Neural cell (in vitro differentiated cells): ENCODE measurements at regions not wholly inside any gene's neighbourhood (a gene's known extent, or its start where the extent isn't known, plus 50 kb on each side); places are given as distances from the start of the nearest gene placed in this dataset.

Experiments
- H2AFZ ChIP-seq: fragments of 200-600, 300-800 bp; sonication (generic), shearing (Covaris generic); 2 replicates; pipeline ENCODE4 v1.6.0; 2014; ENCODE audit warnings: low read depth, mild to moderate bottlenecking, antibody characterized with exemption, low read length, moderate library complexity
- H3F3A ChIP-seq: fragments of 200-600 bp; shearing (Covaris generic); 2 replicates; pipeline ENCODE4 v1.6.1; 2016; ENCODE audit warnings: mild to moderate bottlenecking, moderate library complexity, mixed read lengths, antibody characterized with exemption, low read length; ENCODE audit not compliant: insufficient read depth, poor library complexity, severe bottlenecking
- H3K27ac ChIP-seq: fragments of 200-600, 300-800 bp; sonication (generic), shearing (Covaris generic); 2 replicates; pipeline ENCODE4 v1.5.1; 2014; ENCODE audit warnings: mild to moderate bottlenecking, low read length, moderate library complexity
- H3K27me3 ChIP-seq: fragments of 300-800, 200-600 bp; sonication (generic), shearing (Covaris generic); 2 replicates; pipeline ENCODE4 v1.6.0; 2014; ENCODE audit warnings: mild to moderate bottlenecking, low read depth, low read length, moderate library complexity; ENCODE audit not compliant: insufficient read depth
- H3K36me3 ChIP-seq: fragments of 300-800, 200-600 bp; sonication (generic), shearing (Covaris generic); 2 replicates; pipeline ENCODE4 v1.5.1; 2014; ENCODE audit warnings: mild to moderate bottlenecking, antibody characterized with exemption, low read length, moderate library complexity; ENCODE audit not compliant: insufficient read depth
- H3K4me2 ChIP-seq: fragments of 300-800, 200-600 bp; sonication (generic), shearing (Covaris generic); 2 replicates; pipeline ENCODE4 v1.6.0; 2014; ENCODE audit warnings: mild to moderate bottlenecking, low read length
- H3K4me3 ChIP-seq: fragments of 300-800, 200-600 bp; sonication (generic), shearing (Covaris generic); 2 replicates; pipeline ENCODE4 v1.5.1; 2014; ENCODE audit warnings: mild to moderate bottlenecking, low read length, moderate library complexity
- H3K79me2 ChIP-seq: fragments of 200-600 bp; shearing (Covaris generic); replicated peaks from 2 replicates; pipeline ENCODE4 v1.6.0; 2014; ENCODE audit warnings: mild to moderate bottlenecking, low read length, moderate library complexity; ENCODE audit not compliant: insufficient read depth
- H3K9ac ChIP-seq: fragments of 300-800, 200-600 bp; sonication (generic), shearing (Covaris generic); 2 replicates; pipeline ENCODE4 v1.6.1; 2016; ENCODE audit warnings: mild to moderate bottlenecking, low read length, mixed read lengths
- H3K9me2 ChIP-seq: fragments of 200-600 bp; shearing (Covaris generic); 2 replicates; pipeline ENCODE4 v1.6.1; 2016; ENCODE audit warnings: mild to moderate bottlenecking, low read length, mixed read lengths; ENCODE audit not compliant: insufficient read depth
- H3K9me3 ChIP-seq: fragments of 200-600, 300-800 bp; sonication (generic), shearing (Covaris generic); 2 replicates; pipeline ENCODE4 v1.6.1; 2016; ENCODE audit warnings: mild to moderate bottlenecking, mixed run types, low read length, moderate library complexity, mixed read lengths
- H4K20me1 ChIP-seq: fragments of 200-600 bp; shearing (Covaris generic); 2 replicates; pipeline ENCODE4 v1.6.1; 2016; ENCODE audit warnings: mild to moderate bottlenecking, mixed run types; ENCODE audit not compliant: insufficient read depth
- EP300 ChIP-seq: fragments of 450-650 bp; conservative IDR thresholded peaks from 2 replicates; pipeline ENCODE4 v1.6.1; 2014; ENCODE audit warnings: antibody characterized with exemption, mild to moderate bottlenecking, moderate library complexity; ENCODE audit not compliant: poor library complexity, severe bottlenecking
- EZH2 ChIP-seq: fragments of 200-600, 300-800 bp; shearing (Covaris generic), sonication (generic); IDR thresholded peaks from 2 replicates; pipeline ENCODE4 v1.6.1; 2014; ENCODE audit warnings: antibody characterized with exemption, low read length, borderline replicate concordance, mild to moderate bottlenecking; ENCODE audit not compliant: insufficient read depth, poor library complexity, severe bottlenecking
- MXI1 ChIP-seq: fragments of 450-650 bp; conservative IDR thresholded peaks from 2 replicates; pipeline ENCODE4 v1.6.1; 2014; ENCODE audit warnings: antibody characterized with exemption, mild to moderate bottlenecking; ENCODE audit not compliant: poor library complexity, severe bottlenecking
- POLR2AphosphoS5 ChIP-seq: IDR thresholded peaks from 2 replicates; pipeline ENCODE4 v1.6.1; 2012
- RAD21 ChIP-seq: fragments of 450-650 bp; conservative IDR thresholded peaks from 2 replicates; pipeline ENCODE4 v1.6.1; 2014; ENCODE audit warnings: antibody characterized with exemption, mild to moderate bottlenecking, moderate library complexity
- SMC3 ChIP-seq: fragments of 450-650 bp; conservative IDR thresholded peaks from 2 replicates; pipeline ENCODE4 v1.6.1; 2014; ENCODE audit warnings: antibody characterized with exemption, mild to moderate bottlenecking, moderate library complexity; ENCODE audit not compliant: poor library complexity
- TAF1 ChIP-seq: IDR thresholded peaks from 2 replicates; pipeline ENCODE4 v1.6.1; 2012; ENCODE audit warnings: low read depth
- TF ChIP-seq, protein P1 (sequence below): fragments of 450-650 bp; IDR thresholded peaks from 2 replicates; pipeline ENCODE4 v1.5.1; 2014; ENCODE audit warnings: antibody characterized with exemption, mild to moderate bottlenecking, moderate library complexity; ENCODE audit not compliant: poor library complexity, severe bottlenecking
- TF ChIP-seq, protein P2 (sequence below): IDR thresholded peaks from 2 replicates; pipeline ENCODE4 v1.6.1; 2012; ENCODE audit warnings: borderline replicate concordance

DNA sequence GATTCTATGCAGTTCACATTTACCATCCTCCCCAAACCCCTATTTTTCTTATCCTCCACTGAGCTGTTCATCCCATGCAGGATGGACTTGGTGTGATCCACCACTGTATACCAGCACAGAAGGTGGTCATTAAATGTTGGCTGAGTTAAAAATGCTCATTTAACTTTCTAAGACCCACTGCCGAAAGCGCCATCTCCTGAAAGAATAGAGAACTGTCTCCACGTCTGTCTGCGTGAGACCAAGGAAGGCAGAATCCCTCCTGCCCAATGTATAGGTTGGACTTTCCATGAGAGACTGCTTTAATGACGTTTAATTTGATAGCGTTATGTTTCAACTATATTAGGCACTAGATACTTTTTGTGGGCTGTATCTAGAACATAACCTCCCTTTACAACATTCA, 124.3 kb downstream of the GPAM start:
- H3F3A ChIP-seq: no peaks in the 10 kb centered on the region
- H3K9me3 ChIP-seq: no peaks in the 10 kb centered on the region
- no peak overlapping the region for H2AFZ ChIP-seq
- H3K4me2 ChIP-seq: no peak overlapping the region
- no peak overlapping the region for H3K9ac ChIP-seq
- H3K79me2 ChIP-seq: no peaks in the 10 kb centered on the region
- no peak overlapping the region for H3K4me3 ChIP-seq
- H3K9me2 ChIP-seq: no peaks in the 10 kb centered on the region
- H4K20me1 ChIP-seq: no peaks in the 10 kb centered on the region
- H3K27ac ChIP-seq: no peak overlapping the region
- no peak for TF ChIP-seq EP300
- no peak for TF ChIP-seq RAD21
- no peak for TF ChIP-seq POLR2AphosphoS5
- H3K27me3 ChIP-seq: no peaks in the 10 kb centered on the region
- H3K36me3 ChIP-seq: no peaks in the 10 kb centered on the region

DNA sequence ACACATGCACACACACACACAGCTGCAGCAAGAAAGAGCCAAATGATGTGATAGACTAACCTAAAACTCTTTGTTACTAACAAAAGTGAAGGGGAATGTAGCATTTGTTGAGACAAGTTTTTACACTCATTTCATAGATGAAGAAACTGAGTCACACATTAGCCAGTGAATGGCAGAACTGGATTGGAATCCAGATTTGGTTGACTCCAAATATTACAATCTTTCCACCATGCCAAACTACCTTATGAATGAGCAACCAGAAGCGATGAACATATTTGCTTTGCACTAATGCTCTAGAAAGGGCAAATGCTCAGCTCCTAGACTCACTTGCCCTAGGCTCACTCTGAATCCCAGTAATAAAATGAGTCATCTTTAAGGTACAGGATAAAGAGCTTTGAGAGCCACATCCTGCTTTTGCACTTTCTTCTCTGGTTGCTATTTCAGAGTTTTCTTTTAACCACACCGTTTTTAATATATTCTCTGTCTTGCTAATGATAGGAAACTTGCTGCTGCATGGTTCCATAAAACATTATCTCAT, 111.9 kb downstream of the GPAM start:
- H3K9me3 ChIP-seq: no peaks in the 10 kb centered on the region
- H3K79me2 ChIP-seq: no peaks in the 10 kb centered on the region
- no peaks in the 10 kb centered on the region for H3K9me2 ChIP-seq
- no peak overlapping the region for H3K4me3 ChIP-seq
- no peaks in the 10 kb centered on the region for H3F3A ChIP-seq
- H3K4me2 ChIP-seq: no peak overlapping the region
- H2AFZ ChIP-seq: no peak overlapping the region
- no peaks in the 10 kb centered on the region for H3K36me3 ChIP-seq
- H3K9ac ChIP-seq: no peak overlapping the region
- H3K27me3 ChIP-seq: no peaks in the 10 kb centered on the region
- H3K27ac ChIP-seq: no peak overlapping the region
- H4K20me1 ChIP-seq: no peaks in the 10 kb centered on the region
- no peak for TF ChIP-seq POLR2AphosphoS5
- no peak for TF ChIP-seq MXI1
- no peak for TF ChIP-seq SMC3
- no peak for TF ChIP-seq RAD21
- TF ChIP-seq EP300: no peak

DNA sequence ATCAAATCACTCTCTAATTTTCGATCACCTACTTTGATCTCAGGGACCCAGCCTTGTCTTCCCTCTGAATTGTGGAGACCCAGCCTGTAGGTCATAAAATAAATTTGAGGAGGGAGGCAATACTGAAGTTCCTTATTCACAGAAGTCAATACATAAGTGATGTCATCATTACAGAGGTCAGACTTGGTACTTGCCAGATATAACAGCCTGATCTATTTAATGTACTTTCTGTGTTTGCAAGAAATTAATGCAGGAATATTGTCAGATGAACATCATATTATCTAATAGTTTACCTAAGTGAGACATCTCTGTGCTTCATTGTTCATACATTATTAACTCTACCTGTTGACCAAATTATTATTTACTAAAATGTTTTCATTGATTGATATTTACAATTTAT, 105.6 kb downstream of the GPAM start:
- Histone ChIP-seq H3K9me3 (no peaks in the 10 kb centered on the region), H3K4me2 (no peak overlapping the region), H3K36me3 (no peaks in the 10 kb centered on the region)

More for the DNA sequence above, 105.6 kb downstream of the GPAM start:
- Histone ChIP-seq H3K9ac (no peak overlapping the region), H3K9me2 (no peaks in the 10 kb centered on the region), H3K27me3 (no peaks in the 10 kb centered on the region), H4K20me1 (no peaks in the 10 kb centered on the region), H2AFZ (no peak overlapping the region), H3F3A (no peaks in the 10 kb centered on the region), H3K79me2 (no peaks in the 10 kb centered on the region), H3K27ac (no peak overlapping the region), H3K4me3 (no peak overlapping the region)
- TF ChIP-seq MXI1 (no peak), SMC3 (no peak), RAD21 (no peak), TAF1 (no peak), POLR2AphosphoS5 (no peak), EP300 (no peak), EZH2 (no peak)
- TF ChIP-seq, protein P1, sequence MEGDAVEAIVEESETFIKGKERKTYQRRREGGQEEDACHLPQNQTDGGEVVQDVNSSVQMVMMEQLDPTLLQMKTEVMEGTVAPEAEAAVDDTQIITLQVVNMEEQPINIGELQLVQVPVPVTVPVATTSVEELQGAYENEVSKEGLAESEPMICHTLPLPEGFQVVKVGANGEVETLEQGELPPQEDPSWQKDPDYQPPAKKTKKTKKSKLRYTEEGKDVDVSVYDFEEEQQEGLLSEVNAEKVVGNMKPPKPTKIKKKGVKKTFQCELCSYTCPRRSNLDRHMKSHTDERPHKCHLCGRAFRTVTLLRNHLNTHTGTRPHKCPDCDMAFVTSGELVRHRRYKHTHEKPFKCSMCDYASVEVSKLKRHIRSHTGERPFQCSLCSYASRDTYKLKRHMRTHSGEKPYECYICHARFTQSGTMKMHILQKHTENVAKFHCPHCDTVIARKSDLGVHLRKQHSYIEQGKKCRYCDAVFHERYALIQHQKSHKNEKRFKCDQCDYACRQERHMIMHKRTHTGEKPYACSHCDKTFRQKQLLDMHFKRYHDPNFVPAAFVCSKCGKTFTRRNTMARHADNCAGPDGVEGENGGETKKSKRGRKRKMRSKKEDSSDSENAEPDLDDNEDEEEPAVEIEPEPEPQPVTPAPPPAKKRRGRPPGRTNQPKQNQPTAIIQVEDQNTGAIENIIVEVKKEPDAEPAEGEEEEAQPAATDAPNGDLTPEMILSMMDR: no peak
- TF ChIP-seq, protein P2, sequence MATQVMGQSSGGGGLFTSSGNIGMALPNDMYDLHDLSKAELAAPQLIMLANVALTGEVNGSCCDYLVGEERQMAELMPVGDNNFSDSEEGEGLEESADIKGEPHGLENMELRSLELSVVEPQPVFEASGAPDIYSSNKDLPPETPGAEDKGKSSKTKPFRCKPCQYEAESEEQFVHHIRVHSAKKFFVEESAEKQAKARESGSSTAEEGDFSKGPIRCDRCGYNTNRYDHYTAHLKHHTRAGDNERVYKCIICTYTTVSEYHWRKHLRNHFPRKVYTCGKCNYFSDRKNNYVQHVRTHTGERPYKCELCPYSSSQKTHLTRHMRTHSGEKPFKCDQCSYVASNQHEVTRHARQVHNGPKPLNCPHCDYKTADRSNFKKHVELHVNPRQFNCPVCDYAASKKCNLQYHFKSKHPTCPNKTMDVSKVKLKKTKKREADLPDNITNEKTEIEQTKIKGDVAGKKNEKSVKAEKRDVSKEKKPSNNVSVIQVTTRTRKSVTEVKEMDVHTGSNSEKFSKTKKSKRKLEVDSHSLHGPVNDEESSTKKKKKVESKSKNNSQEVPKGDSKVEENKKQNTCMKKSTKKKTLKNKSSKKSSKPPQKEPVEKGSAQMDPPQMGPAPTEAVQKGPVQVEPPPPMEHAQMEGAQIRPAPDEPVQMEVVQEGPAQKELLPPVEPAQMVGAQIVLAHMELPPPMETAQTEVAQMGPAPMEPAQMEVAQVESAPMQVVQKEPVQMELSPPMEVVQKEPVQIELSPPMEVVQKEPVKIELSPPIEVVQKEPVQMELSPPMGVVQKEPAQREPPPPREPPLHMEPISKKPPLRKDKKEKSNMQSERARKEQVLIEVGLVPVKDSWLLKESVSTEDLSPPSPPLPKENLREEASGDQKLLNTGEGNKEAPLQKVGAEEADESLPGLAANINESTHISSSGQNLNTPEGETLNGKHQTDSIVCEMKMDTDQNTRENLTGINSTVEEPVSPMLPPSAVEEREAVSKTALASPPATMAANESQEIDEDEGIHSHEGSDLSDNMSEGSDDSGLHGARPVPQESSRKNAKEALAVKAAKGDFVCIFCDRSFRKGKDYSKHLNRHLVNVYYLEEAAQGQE: no peak
